ENCODE measurements at regions not wholly inside any gene's neighbourhood (a gene's known extent, or its start where the extent isn't known, plus 50 kb on each side); places are given as distances from the start of the nearest gene placed in this dataset.

GRCh38 chr3:1723726-1724125, 374.9 kb upstream of the CNTN4 start:
- TF ChIP-seq CTCF (IDR thresholded peaks at IDR 0.05; ENCODE audit: extremely low read depth in 1 of 2, insufficient read depth in 1 of 2, low read depth in 1 of 2, low read length in 2 of 2) (no peak), POLR2A (IDR thresholded peaks at IDR 0.05; ENCODE audit: low read depth, low read length) (no peak), MYC (IDR thresholded peaks at IDR 0.05; ENCODE audit: low read depth, low read length) (no peak)
